ENCODE measurements at regions not wholly inside any gene's neighbourhood (a gene's known extent, or its start where the extent isn't known, plus 50 kb on each side); places are given as distances from the start of the nearest gene placed in this dataset.

DNA sequence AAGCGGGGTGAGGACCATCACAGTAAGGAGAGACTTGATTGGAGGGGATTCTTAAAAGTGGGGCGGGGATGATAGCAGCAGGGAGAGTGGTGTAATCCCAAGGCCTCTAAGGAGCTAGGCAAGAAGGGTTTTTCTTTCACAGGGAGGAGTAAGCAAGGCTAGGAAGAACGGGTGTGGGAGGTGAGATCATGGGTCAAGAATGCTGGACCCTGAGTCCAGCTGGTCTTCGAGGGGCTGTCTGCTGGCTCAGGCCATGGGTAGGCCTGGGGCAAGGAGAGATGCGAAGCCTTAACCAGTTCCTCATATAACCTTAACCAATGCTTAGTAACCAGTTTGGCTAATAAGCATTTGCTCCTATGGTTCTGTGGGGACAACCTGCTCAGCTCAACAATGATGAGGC is 599.1 kb downstream of the NPHP4 start:
- no peak for DNase-seq

GRCh38 chr1:5391725-5392124 is 600.5 kb downstream of the NPHP4 start:
- no peak for DNase-seq

DNA sequence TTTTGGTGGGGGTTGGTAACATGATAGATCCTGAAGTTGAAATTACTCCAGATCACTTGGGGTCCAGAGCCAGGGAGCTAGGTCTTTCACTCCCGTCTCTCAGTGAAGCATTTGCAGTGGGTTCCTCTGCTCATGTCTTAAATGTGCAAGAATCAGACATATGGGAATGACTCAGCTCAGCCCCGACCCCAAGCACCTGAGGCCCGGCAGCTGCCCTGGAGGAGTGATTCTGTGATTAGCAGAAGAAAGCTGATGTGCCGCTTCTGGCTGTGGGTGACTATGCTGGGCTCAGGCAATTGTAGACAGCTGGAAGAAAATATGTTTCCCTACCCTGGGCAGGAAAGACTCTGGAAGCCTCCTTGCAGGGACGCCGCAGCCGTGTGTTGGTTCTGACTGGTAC is 601.7 kb downstream of the NPHP4 start:
- peak; percentile 46 for DNase-seq

DNA sequence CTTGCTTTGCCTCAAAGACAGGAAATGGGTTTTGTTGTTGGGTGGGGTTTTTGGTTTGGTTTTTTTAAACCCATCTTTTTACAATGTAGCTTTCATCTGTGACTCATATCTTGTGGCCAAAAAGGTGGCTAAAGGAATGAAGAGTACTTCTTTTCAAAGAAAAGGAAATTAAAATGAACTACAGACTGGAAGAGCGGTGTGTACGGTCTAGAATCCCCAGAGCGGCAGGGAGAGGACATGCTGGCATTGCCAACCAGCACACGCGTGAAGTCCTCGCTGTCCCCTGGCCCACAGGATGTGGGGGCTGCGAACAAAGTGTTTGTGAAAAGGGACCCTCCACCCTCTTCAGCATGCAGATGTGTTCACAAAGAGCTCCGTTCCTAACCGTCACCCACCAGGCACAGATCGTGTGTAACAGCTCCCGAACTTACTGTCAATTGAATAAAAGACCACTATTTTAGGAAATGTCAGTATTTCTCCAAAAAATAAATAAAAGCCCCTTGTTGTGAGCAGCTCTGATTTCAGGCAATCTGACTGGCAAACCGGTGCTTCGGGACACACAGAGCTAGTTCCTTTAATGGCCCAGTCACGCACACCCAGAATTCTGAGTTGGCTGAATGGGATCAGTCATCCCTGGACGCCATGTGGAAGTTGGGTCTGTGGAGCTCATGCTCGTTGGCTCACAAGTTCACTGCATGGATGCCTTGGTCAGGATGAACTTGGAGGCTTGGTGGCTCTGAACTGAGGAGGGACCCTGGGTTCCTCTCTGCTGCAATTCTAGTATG is 602.9 kb downstream of the NPHP4 start:
- DNase-seq = peak; percentile 27

DNA sequence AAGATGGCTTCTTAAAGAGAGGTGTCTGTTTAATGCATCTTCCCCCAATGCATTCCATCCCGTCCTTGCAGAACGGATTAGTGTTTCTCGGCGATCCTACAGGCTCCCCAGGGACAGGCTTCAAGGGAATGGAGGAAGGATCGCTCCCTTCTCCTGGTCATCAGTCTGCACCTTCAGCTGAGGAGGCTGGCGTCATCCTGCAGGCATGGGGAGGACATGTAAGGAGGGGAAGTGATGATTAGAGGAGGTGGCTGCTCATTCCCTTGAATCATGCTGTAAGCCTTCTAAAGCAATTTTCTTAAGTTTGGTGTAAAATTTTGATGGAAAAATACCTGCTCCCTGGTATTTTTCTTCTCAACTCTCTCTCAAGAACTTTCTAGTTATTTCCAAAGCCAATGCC is 603.6 kb downstream of the NPHP4 start:
- no peak for DNase-seq

GRCh38 chr1:5386371-5386770 is 605.9 kb downstream of the NPHP4 start:
- no peak for DNase-seq

DNA sequence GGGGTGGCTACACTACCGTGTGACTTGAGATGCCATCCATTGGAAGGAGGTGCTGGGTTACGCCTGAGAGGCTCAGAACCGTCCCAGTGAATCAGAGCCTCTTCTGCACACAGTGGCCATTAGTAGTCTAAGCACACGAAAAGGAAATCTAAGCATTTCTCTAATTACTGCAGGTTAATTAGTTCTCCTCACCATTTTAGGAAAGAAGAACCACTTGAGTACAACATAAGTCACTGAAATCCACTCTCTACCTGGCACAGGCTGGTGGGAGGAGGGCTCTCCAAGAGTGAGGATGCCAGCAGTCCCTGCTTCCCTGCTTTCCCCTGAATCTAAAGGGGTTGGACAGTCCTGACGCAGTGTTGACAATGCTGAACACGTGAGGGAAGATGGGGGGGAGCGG is 606.3 kb downstream of the NPHP4 start:
- no peak for DNase-seq

- DNase-seq = no peak
These were observed 607.0 kb downstream of the NPHP4 start for GRCh38 chr1:5385096-5385799.

GRCh38 chr1:5381491-5381890 is 610.7 kb downstream of the NPHP4 start:
- DNase-seq = no peak

GRCh38 chr1:5379176-5379759 is 613.0 kb downstream of the NPHP4 start:
- no peak for DNase-seq

- DNase-seq = no peak
These were observed 615.5 kb downstream of the NPHP4 start for GRCh38 chr1:5376538-5377247.

- no peak for DNase-seq
These were observed 616.7 kb downstream of the NPHP4 start for GRCh38 chr1:5375481-5375880.

DNA sequence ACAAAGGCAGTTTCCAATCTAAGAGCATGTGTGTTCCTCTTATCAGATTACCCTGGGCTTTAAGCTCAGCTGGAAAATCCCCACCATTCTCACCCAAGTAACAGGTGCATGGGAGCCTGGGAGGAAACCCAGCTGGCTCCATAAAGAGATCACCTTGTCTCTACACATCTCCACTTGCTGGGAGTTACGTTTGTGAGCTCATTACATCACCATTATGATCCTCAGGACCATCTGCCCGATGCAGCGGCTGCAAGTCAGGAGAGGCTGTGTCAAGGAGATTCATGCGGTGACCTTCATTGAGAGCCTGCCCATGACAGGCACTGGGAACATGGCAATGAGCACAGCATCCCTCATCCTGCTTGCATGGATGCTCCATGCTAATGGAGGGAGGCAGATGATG is 618.0 kb downstream of the NPHP4 start:
- no peak for DNase-seq

DNA sequence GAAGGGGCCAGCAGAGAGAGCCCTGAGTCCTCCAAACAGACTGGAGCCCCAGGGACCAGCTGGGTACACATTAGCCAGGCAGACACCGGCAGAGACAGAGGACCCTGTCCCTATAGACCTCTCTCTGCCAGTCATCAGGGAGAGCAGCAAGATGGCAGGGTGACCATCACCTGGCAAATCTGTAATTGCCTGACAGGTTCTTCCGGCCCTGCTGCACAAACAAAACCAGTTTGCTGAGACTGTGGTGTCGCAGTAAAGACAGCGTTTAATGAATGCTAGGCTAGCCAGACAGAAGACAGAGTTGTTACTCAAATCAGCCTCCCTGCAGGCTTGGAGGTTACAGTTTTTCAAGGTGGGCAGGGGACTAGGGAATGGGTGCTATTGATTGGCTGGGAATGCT is 618.9 kb downstream of the NPHP4 start:
- DNase-seq = no peak

DNA sequence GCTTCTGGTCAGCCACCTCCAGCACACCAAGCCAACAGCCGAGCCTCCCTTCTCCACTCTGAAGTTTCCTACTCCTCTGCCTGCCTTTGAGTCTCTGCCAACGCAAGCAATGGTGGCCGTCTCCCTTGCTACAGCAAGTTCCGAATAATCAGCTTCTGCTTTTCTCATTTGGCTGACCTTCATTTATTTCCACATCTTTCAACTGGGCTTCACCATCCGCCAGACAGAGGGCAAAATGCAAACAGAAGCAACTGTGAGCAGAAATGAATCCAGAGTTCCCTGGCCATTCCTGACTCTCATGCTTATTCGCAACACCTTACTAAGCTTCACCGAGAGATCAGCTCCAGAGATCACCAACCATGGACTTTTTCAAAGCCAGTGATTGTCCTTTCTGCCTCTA is 621.0 kb downstream of the NPHP4 start:
- no peak for DNase-seq

- DNase-seq = no peak
These were observed 621.9 kb downstream of the NPHP4 start for GRCh38 chr1:5370311-5370710.

- no peak for DNase-seq
These were observed 623.0 kb downstream of the NPHP4 start for GRCh38 chr1:5369223-5369622.

DNA sequence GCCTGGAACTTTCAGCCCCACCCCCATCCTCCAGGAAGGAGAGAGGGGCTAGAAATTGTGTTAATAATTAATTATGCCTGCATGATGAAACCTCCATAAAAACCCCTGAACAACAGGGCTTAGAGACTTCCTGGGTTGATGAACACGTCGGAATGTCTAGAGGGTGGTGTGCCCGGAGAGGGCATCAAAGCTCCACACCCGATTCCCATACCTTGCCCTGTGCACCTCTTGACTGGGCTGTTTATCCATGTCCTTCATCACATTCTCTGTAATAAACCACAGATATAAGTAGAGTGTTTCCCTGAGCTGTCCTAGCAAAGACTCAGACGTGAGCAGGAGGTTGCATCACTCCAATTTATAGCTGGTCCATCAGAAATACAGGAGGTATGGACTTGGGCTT is 624.0 kb downstream of the NPHP4 start:
- DNase-seq = no peak

DNA sequence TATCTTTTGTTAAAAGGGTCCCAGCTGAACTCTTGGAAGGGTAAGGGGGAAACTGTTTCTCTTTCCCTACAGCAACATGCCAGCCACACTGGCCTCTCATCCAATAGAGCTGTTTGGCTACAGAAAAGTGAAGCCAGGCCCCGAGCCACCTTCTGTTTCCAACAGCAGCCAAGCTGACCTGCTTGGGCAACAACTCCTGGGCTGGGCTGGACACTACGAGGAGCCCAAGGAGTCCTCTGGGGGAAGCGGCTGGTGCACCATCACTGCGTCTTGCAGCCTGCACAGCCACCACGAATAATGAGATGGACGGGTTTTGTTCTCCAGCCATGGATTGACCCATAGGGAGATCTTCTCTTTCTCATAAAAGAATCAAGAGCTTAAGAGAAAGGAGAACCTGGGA is 624.9 kb downstream of the NPHP4 start:
- DNase-seq = no peak

GRCh38 chr1:5365751-5366150 is 626.5 kb downstream of the NPHP4 start:
- no peak for DNase-seq

DNA sequence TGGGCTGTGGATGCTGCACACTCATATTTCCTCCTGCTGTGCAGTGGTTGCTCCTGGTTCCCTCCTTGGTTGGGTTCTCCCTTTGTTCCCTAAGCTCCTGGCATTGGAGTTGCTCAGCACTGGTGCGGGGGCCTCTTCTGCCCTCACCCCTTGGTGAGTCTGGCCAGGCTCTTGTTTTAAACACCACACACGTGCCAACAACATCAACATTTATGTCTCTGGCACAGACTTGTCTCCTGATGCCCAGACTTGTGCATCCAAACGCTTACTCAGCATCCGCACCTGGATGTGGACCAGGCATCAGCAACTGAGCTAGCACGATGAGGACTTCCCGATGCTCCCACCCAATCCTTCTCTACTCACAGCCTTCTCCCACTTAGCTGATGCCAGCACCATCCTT is 627.6 kb downstream of the NPHP4 start:
- no peak for DNase-seq

DNA sequence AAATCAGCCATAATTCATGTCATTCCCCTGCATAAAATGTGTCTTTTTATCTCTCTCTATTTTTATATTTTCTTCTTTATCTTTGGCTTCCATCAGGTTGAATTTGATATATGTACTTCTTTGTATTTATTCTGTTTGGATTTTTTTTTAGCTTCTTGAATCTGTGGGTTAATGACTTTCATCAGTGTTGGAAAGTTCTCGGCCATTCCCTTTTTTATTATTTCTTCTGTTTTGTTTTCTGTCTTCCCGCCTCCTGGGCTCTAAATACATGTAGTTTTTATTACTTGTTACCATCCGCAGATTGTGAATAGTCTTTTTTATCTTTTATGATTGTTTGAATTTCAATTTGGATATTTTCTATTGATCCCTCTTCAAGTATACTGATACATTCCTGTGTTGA is 637.5 kb downstream of the NPHP4 start:
- no peak for DNase-seq

- no peak for DNase-seq
These were observed 640.9 kb downstream of the NPHP4 start for GRCh38 chr1:5351366-5351765.

DNA sequence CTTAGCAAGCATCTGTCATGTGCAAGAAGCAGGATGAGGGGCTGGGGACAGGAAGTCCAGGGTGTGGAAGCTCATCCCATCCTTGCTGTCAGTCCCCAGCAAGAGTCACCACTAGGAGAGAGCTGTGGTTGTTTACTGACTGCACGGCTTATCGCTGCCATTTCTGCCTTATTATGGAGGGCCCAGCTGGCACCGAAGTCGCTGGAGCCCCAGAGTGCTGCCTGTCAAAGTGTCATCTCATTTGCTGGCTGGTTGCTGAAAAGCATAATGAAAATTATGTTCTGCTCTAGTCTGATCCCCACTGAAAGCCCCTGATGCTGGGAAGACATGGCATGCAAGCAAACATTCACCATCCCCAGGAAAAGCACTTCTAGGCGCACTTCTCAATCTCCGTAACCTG is 642.7 kb downstream of the NPHP4 start:
- no peak for DNase-seq

All from stimulated activated CD8-positive, alpha-beta memory T cell treated with anti-CD3 and anti-CD28 coated beads, Interleukin-4, amount 100 ng/mL, for 48 hours (primary cell).